MG63 (cell line): ENCODE measurements at regions not wholly inside any gene's neighbourhood (a gene's known extent, or its start where the extent isn't known, plus 50 kb on each side); places are given as distances from the start of the nearest gene placed in this dataset.
"Not testable (repeated sequence)": the region's sequence is repeated elsewhere in the genome, so short reads cannot be mapped to it uniquely, and the experiment has no call there.

ENCODE experiments used
- DNase-seq: peaks from one replicate; pipeline ENCODE4 v3.0.0-alpha.2; 2020
- H3K27me3 ChIP-seq: fragments of 250-450 bp; sonication (Bioruptor Pico); 2 replicates; pipeline ENCODE4 v1.5.1; 2020; ENCODE audit warnings: mild to moderate bottlenecking, moderate library complexity
- H3K36me3 ChIP-seq: fragments of 250-450 bp; sonication (Bioruptor Pico); 2 replicates; pipeline ENCODE4 v1.5.1; 2020; ENCODE audit warnings: mild to moderate bottlenecking, moderate library complexity
- H3K4me3 ChIP-seq: fragments of 250-450 bp; sonication (Bioruptor Pico); 2 replicates; pipeline ENCODE4 v1.5.1; 2020; ENCODE audit warnings: mild to moderate bottlenecking, moderate library complexity
- H3K9me3 ChIP-seq: fragments of 250-450 bp; sonication (Bioruptor Pico); 2 replicates; pipeline ENCODE4 v1.5.1; 2020; ENCODE audit warnings: mild to moderate bottlenecking, moderate library complexity

DNA sequence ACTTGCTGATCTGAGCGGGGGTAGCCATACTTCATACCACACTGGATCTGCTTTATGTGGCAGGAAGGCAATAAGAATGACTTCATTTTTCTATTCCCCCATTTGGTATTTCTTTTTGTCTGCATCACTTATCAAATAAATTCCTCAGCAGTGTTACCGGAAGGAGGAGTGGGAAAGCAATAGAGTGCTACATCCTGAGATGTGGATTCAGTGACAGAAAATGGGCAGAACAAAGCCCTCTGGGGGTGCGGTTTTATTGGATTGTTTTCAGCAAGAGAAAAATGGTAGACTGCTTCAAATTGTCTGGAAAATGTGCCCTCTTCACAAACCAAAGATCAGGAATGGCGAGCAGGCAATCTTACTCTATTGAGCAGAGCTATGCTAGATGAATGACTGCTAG, 751.9 kb upstream of the NEGR1 start:
- Histone ChIP-seq H3K9me3 (no peaks in the 10 kb centered on the region), H3K4me3 (no peak overlapping the region), H3K36me3 (no peaks in the 10 kb centered on the region), H3K27me3 (no peaks in the 10 kb centered on the region)
- no peak for DNase-seq

DNA sequence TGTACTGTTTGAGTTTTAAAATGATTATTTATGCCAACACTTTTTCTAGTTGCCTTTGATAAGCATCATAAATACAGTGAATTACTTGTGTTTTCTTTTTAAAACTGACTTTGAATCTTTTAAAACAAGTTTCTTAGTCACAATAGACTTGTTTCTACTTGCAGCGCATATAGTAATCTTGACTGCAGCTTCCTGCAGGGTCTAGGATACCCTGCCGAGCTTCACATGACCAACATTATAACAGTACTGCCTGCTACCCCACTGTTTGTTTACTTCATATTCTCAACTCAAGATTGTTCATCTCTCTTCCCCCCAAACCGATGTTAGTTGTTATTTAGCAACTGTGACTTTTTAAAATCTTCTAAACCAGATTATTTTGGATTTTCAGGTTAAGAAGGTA, 751.3 kb upstream of the NEGR1 start:
- no peaks in the 10 kb centered on the region for H3K27me3 ChIP-seq
- no peak overlapping the region for H3K4me3 ChIP-seq
- DNase-seq, result no peak
- H3K9me3 ChIP-seq, result no peaks in the 10 kb centered on the region
- H3K36me3 ChIP-seq, result no peaks in the 10 kb centered on the region

DNA sequence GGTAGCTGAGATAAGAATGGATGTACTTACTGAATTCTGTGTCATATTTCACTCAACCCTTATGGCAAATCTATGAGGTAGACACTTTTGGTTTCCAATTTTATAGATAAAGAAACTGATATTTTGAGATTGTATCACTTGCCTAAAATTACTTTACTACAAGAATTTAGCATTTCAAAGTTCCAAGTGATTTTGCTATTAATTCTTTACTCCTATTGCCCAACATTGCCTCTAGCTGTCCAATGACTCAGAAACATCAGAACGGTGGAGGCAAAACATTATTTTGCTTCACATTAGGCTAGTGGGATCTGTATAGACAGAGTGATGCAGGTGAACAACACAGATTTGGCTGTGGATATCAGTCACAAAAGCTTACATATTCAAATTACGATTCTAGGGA, 747.2 kb upstream of the NEGR1 start:
- no peaks in the 10 kb centered on the region for H3K27me3 ChIP-seq
- no peak for DNase-seq
- no peak overlapping the region for H3K4me3 ChIP-seq
- H3K36me3 ChIP-seq, result no peaks in the 10 kb centered on the region
- no peaks in the 10 kb centered on the region for H3K9me3 ChIP-seq

DNA sequence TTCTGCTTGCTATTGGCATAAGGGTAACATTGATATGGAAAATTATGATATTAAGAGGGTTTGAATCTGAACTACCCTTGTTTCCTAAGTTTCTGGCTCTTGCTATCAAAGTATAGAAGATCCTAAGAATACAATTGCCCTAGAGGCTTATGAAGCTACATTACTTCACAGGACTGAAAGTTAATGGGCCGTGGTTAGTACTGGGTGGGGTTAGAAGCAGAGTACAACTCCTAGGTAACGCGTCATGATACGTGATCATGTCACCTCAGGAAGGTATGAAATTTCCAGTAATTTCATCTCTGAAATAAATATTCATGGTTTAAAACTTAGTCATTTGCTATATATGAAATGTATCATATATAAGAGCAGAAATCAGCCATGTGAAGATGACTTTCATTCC, 743.8 kb upstream of the NEGR1 start:
- H3K27me3 ChIP-seq, result no peaks in the 10 kb centered on the region
- no peak overlapping the region for H3K4me3 ChIP-seq
- no peaks in the 10 kb centered on the region for H3K9me3 ChIP-seq
- H3K36me3 ChIP-seq, result no peaks in the 10 kb centered on the region
- DNase-seq, result no peak

DNA sequence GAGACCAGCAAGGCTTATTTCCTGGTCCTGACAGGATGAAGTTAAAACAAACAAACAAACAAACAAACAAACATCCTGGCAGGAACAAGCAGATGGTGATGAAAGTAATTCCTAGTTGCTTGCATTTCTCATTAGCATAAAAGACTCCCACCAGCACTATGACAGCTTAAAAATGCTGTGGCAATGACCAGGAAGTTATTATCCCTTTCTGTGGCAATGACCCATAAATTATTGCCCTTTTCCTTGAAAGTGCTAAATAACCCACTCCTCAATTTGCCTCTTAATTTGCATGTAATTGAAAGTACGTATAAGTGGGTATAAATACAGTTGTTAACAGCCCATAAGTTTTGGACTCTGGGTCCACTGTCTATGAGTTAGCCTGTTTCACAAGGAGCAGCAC, 727.6 kb upstream of the NEGR1 start:
- H3K9me3 ChIP-seq, result no peaks in the 10 kb centered on the region
- DNase-seq, result no peak
- H3K36me3 ChIP-seq, result no peaks in the 10 kb centered on the region
- H3K27me3 ChIP-seq, result no peaks in the 10 kb centered on the region
- no peak overlapping the region for H3K4me3 ChIP-seq

DNA sequence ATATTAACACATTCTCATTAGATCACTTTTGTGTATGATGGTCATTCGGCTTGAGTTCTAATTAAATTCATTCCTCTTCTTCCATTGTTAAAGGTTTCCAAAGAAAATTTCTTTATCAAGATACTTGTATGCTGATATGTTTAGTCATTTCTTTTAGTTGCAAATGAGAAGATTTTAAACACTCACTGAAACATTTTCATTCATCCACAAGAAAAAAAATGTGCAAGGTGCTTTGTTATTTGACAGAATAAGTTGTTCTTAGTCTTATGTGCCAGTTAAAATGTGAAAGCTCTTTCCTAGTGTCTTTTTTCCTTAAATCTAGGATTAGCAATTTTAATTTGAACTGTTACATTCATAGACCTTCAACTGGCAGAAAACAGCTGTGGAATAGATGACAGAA, 727.0 kb upstream of the NEGR1 start:
- Histone ChIP-seq H3K27me3 (no peaks in the 10 kb centered on the region), H3K4me3 (no peak overlapping the region), H3K9me3 (no peaks in the 10 kb centered on the region), H3K36me3 (no peaks in the 10 kb centered on the region)
- DNase-seq, result no peak

DNA sequence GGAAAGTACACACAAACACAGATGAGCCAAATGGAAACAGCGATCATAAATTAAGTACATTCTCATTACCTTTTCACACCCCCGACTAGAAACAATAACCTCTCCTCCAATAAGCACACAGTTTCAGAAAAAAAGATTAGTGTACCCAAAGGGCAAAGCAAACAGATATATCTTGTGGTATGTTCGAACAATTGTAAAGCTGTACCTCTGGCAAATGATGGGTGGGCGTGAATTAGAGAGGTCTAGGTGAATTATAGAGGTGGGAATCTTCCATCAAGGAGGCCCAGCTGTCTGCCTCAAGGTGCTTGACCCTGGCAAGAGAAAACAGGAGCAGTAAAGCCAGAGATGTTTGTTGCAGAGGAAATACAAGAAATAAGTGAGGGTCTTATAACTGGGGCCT, 715.3 kb upstream of the NEGR1 start:
- DNase-seq, result no peak
- no peaks in the 10 kb centered on the region for H3K36me3 ChIP-seq
- H3K9me3 ChIP-seq, result no peaks in the 10 kb centered on the region
- no peak overlapping the region for H3K4me3 ChIP-seq
- H3K27me3 ChIP-seq, result no peaks in the 10 kb centered on the region

DNA sequence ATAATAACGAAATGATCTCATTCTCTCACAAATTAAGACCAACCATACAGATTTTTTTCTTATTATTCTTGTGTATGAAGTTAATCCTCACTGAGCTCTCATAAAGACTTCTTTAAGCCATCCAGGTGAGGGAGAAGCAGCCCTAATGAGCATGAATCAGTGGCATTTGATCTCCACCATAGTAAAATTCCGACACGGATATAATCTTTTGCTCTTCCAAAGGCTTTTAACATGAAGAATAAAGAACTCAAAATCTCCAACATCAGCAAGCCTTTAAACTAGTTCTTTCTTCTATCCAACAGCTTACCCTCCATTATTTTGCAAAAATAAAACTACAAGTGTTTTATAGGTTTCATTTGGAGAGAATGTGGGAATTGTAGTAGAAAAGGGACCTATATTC, 714.7 kb upstream of the NEGR1 start:
- Histone ChIP-seq H3K27me3 (no peaks in the 10 kb centered on the region), H3K36me3 (no peaks in the 10 kb centered on the region), H3K4me3 (no peak overlapping the region), H3K9me3 (no peaks in the 10 kb centered on the region)
- DNase-seq, result no peak

DNA sequence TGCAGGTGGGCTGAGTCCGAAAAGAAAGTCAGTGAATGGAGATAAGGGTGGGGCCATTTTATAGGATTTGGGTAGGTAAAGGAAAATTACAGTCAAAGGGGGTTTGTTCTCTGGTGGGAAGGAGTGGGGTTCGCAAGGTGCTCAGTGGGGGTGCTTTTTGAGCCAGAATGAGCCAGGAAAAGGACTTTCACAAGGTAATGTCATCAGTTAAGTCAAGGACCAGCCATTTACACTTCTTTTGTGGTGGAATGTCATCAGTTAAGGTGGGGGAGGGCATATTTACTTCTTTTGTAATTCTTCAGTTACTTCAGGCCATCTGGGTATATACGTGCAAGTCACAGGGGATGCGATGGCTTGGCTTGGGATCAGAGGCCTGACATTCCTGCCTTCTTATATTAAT, 705.5 kb upstream of the NEGR1 start:
- not testable (repeated sequence) for H3K4me3 ChIP-seq, DNase-seq, H3K9me3 ChIP-seq, H3K36me3 ChIP-seq, H3K27me3 ChIP-seq

DNA sequence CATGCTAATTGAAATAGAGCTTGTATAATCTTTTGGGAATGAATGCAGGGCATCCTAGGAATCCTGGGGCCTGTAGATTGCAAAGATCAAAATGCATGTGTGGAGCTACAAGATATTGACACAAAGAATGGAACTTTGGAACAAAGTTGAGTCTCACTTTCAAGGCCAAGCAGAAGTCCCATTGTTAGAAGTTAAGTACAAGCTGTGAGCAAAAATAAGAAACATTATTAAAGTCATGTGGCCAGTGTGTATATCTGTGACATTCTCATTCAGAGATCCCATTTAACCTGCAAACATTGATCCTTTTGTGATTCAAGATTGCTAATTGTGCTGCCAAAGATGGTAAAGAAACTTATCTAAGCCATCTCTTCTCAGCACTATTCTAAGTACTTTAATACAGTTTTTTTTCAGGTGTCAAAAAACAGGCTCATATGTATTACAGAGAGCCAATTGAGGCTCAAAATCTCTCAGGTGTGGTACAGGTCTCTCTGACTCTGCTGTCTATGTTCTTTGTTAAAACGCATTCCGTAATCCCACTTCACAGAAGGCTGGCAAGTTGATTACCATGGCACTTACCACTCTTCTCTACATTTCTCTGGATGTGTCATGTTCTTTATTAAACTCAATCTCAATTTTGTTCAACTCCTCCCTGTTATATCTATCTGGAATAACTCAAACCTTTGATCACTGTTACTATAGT, 704.4 kb upstream of the NEGR1 start:
- H3K36me3 ChIP-seq, result no peaks in the 10 kb centered on the region
- H3K9me3 ChIP-seq, result no peaks in the 10 kb centered on the region
- no peak overlapping the region for H3K4me3 ChIP-seq
- no peaks in the 10 kb centered on the region for H3K27me3 ChIP-seq
- no peak for DNase-seq

DNA sequence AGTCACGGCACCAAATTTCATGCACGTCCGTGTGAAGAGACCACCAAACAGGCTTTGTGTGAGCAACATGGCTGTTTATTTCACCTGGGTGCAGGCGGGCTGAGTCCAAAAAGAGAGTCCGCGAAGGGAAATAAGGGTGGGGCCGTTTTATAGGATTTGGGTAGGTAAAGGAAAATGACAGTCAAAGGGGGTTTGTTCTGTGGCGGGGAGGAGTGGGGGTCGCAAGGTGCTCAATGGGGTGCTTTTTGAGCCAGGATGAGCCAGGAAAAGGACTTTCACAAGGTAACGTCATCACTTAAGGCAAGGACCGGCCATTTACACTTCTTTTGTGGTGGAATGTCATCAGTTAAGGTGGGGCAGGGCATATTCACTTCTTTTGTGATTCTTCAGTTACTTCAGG, 702.7 kb upstream of the NEGR1 start:
- H3K4me3 ChIP-seq, H3K9me3 ChIP-seq: not testable (repeated sequence)

DNA sequence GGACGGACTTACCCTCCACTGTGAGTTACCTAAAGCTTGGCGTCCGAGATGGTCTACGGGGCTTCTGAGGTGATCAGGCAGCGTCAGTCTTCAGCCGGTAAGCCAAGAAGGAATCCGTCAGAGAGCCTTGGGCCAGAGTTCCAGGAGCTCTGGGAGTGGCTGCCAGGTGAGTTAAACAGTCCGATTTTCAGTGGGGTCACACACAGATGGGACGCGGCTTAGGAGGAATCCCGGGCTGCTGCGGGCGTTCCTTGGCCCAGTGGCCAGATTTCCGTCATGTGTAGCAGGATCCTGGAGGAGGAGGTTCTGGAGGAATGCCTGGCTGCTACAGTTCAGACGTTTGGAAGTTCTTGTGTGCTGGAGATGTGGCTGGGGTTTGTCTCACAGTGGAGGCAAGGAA, 700.7 kb upstream of the NEGR1 start:
- H3K4me3 ChIP-seq, DNase-seq, H3K27me3 ChIP-seq, H3K36me3 ChIP-seq, H3K9me3 ChIP-seq: not testable (repeated sequence)

More for the DNA sequence above, 702.7 kb upstream of the NEGR1 start:
- not testable (repeated sequence) for H3K36me3 ChIP-seq, DNase-seq, H3K27me3 ChIP-seq

DNA sequence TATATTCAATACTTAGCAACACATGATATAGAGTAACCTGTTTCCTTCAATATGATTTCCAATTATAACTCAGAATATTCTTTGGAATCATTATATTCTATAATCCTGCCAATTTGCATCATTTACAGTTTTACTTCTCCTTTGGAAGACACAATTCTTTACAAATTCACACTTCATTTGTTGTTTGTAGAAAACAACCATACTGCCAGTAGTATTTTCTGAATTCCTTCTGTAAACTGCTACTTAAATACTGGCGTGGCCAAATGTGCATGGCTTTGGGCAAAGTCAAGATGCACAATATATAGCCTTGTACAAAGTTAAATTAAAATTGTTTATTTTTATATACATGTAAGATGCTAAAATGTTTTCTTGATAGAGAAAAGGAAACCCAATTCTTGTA, 687.1 kb upstream of the NEGR1 start:
- no peak overlapping the region for H3K4me3 ChIP-seq
- H3K9me3 ChIP-seq, result no peaks in the 10 kb centered on the region
- H3K27me3 ChIP-seq, result no peaks in the 10 kb centered on the region
- DNase-seq, result no peak
- no peaks in the 10 kb centered on the region for H3K36me3 ChIP-seq

DNA sequence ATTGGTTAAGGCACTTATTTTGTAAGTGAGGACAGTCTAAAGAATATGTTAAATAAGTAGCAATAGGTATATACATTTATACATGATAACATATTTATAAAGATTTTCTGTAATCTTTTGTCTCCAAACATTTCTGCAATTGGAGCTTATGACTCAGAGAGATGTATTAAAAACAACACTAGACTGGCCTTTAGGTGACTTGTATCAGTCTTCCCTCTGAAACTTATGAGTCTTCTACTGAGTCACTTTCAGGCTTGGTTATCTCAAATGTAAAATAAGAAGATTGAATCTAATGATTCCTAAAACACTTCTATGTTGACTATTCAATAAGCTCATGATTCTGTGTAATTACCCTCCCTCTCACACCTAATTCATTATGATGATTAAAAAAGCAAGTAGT, 672.6 kb upstream of the NEGR1 start:
- Histone ChIP-seq H3K36me3 (no peaks in the 10 kb centered on the region), H3K4me3 (no peak overlapping the region), H3K27me3 (no peaks in the 10 kb centered on the region), H3K9me3 (no peaks in the 10 kb centered on the region)
- DNase-seq, result no peak

DNA sequence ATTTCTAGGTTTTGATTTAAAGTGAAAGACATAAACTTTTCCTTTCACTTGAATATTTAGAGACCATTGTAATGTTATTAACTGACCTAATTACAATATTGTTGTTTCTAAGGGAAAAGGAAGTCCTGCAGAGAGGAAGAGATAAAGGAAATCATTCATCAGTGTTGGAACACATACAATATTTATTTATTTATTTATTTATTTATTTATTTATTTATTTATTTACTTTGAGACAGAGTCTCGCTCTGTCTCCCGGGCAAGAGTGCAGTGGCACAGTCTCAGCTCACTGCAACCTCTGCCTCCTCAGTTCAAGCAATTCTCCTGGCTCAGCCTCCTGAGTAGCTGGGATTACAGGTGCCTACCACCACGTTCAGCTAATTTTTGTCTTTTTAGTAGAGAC, 668.6 kb upstream of the NEGR1 start:
- not testable (repeated sequence) for H3K9me3 ChIP-seq, H3K27me3 ChIP-seq, H3K36me3 ChIP-seq, H3K4me3 ChIP-seq, DNase-seq

DNA sequence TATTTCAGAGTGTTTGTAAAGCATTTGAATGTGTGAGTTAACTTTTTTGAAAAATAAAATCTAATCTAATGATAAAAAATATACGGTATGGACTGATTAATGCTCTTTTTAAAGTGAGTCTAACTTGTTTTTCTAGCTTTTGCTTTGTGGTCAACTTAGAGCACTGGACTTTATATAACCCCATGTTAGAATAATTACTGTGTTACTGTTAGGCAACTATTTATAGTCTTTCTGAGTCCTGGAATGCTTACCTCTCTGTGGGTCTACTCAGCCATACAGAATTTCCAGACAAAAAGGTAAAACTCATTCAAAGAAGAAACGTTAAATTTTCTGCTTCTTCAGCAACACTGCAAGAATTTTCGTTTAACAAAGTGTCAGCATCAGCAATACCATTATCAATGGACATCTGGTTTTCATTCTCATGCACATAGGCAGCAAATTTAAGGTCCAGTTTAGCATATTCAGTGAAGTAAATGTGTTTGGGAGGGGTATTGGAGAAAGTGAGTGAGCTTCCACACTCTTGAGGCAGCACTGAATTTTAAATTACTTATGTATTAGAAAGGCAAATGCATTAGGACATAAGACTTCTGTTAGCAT, 664.7 kb upstream of the NEGR1 start:
- DNase-seq, result no peak
- Histone ChIP-seq H3K4me3 (no peak overlapping the region), H3K9me3 (no peaks in the 10 kb centered on the region), H3K27me3 (0 out of 2 replicates have a peak, but pooled peaks cover 2% of the 10 kb centered on the region), H3K36me3 (no peaks in the 10 kb centered on the region)

DNA sequence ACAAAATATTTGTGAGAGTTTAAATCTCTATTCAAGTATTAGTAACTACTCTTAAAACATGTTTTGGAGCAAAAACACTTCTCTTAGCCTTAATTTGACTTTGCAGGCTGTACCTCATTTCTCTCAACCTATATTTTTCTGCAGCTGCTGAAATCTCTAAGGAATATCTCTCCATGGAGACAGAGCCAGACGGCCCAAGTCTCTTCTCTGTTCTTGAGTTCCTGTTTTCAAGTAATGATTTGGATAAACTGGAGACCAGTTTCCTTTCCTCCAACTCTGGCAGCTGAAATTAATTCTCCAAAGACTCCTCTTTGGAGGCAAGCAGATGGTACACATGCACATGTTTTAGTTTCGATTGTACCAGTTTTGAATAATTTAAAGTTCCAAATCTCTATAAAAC, 659.7 kb upstream of the NEGR1 start:
- H3K4me3 ChIP-seq, result no peak overlapping the region
- H3K27me3 ChIP-seq, result 0 out of 2 replicates have a peak, but pooled peaks cover under 1% of the 10 kb centered on the region
- H3K9me3 ChIP-seq, result no peaks in the 10 kb centered on the region
- DNase-seq, result no peak
- H3K36me3 ChIP-seq, result no peaks in the 10 kb centered on the region

DNA sequence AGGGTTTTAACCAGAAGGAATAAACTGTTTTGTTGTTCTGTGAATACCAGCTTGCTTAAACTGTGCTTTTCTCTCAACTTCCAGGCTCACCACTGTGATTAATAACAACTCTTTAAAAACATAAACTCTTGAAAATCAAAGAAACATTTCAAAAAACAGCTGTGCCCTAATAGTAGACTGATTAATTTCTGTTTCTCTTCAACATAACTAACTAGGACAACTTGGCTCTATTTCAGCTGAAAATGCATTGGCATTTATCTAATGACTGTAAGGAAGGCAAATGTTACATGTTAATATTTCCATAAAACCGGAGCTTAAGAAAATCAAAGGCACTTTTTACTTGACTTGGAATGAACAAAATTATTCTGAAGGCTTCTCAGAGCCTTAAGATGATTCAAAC, 656.1 kb upstream of the NEGR1 start:
- Histone ChIP-seq H3K9me3 (no peaks in the 10 kb centered on the region), H3K4me3 (no peak overlapping the region), H3K36me3 (no peaks in the 10 kb centered on the region), H3K27me3 (no peaks in the 10 kb centered on the region)
- no peak for DNase-seq
